HepG2 (cell line): ENCODE measurements at regions not wholly inside any gene's neighbourhood (a gene's known extent, or its start where the extent isn't known, plus 50 kb on each side); places are given as distances from the start of the nearest gene placed in this dataset.

Source experiments
- CCDC6 ChIP-seq: sonication (generic); formaldehyde crosslinking; IDR thresholded peaks from 2 replicates; pipeline ENCODE4 v1.8.1; 2022; ENCODE audit warnings: mild to moderate bottlenecking, missing genetic modification reagents, moderate library complexity
- HNRNPK ChIP-seq: fragments of 200-400 bp; formaldehyde crosslinking; IDR thresholded peaks from 2 replicates; pipeline ENCODE4 v1.6.1; 2018; ENCODE audit warnings: low read length, low read depth, moderate library complexity, mild to moderate bottlenecking; ENCODE audit not compliant: poor library complexity, severe bottlenecking
- SAFB2 ChIP-seq: sonication (generic); formaldehyde crosslinking; IDR thresholded peaks from 2 replicates; pipeline ENCODE4 v1.5.1; 2020; ENCODE audit warnings: missing genetic modification reagents, low read depth, mild to moderate bottlenecking, borderline replicate concordance
- ZNF589 ChIP-seq: sonication (generic); formaldehyde crosslinking; conservative IDR thresholded peaks from 2 replicates; pipeline ENCODE4 v1.8.0; 2022; ENCODE audit warnings: mild to moderate bottlenecking, moderate library complexity, missing genetic modification reagents
- TF ChIP-seq, protein P1 (sequence below): sonication (generic); formaldehyde crosslinking; IDR thresholded peaks from 2 replicates; pipeline ENCODE4 v1.5.1; 2020; ENCODE audit warnings: missing genetic modification reagents, mild to moderate bottlenecking, borderline replicate concordance
- TF ChIP-seq, protein P2 (sequence below): sonication (generic); formaldehyde crosslinking; IDR thresholded peaks from 2 replicates; pipeline ENCODE4 v1.4.0; 2020; ENCODE audit warnings: mild to moderate bottlenecking, missing genetic modification reagents, borderline replicate concordance

DNA sequence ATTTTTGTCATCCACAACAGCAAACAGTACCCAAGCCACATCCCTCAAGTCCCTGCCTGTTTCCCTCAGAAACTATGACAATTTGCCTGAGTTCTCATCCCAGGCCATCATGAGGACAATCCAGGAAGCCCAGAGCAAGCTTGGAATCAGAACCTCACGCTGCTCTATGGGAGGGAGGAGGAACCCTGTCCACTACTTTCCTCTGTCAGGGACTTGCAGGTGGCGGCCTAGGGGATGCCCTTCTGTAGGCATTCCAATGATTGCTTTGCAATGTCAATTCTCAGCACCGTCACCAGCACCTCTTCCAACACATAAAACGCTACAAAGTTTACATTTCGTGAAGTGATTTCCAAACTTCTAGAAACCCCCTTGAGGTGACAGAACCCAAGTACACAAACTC is 170.4 kb upstream of the FSTL4 start (continued):
- TF ChIP-seq, protein P1, sequence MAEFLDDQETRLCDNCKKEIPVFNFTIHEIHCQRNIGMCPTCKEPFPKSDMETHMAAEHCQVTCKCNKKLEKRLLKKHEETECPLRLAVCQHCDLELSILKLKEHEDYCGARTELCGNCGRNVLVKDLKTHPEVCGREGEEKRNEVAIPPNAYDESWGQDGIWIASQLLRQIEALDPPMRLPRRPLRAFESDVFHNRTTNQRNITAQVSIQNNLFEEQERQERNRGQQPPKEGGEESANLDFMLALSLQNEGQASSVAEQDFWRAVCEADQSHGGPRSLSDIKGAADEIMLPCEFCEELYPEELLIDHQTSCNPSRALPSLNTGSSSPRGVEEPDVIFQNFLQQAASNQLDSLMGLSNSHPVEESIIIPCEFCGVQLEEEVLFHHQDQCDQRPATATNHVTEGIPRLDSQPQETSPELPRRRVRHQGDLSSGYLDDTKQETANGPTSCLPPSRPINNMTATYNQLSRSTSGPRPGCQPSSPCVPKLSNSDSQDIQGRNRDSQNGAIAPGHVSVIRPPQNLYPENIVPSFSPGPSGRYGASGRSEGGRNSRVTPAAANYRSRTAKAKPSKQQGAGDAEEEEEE (CRISPR knock-in tag): no peak
- TF ChIP-seq, protein P2, sequence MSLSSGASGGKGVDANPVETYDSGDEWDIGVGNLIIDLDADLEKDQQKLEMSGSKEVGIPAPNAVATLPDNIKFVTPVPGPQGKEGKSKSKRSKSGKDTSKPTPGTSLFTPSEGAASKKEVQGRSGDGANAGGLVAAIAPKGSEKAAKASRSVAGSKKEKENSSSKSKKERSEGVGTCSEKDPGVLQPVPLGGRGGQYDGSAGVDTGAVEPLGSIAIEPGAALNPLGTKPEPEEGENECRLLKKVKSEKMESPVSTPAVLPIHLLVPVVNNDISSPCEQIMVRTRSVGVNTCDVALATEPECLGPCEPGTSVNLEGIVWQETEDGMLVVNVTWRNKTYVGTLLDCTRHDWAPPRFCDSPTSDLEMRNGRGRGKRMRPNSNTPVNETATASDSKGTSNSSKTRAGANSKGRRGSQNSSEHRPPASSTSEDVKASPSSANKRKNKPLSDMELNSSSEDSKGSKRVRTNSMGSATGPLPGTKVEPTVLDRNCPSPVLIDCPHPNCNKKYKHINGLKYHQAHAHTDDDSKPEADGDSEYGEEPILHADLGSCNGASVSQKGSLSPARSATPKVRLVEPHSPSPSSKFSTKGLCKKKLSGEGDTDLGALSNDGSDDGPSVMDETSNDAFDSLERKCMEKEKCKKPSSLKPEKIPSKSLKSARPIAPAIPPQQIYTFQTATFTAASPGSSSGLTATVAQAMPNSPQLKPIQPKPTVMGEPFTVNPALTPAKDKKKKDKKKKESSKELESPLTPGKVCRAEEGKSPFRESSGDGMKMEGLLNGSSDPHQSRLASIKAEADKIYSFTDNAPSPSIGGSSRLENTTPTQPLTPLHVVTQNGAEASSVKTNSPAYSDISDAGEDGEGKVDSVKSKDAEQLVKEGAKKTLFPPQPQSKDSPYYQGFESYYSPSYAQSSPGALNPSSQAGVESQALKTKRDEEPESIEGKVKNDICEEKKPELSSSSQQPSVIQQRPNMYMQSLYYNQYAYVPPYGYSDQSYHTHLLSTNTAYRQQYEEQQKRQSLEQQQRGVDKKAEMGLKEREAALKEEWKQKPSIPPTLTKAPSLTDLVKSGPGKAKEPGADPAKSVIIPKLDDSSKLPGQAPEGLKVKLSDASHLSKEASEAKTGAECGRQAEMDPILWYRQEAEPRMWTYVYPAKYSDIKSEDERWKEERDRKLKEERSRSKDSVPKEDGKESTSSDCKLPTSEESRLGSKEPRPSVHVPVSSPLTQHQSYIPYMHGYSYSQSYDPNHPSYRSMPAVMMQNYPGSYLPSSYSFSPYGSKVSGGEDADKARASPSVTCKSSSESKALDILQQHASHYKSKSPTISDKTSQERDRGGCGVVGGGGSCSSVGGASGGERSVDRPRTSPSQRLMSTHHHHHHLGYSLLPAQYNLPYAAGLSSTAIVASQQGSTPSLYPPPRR: no peak
- TF ChIP-seq HNRNPK (no peak), SAFB2 (no peak), ZNF589 (no peak), CCDC6 (CRISPR knock-in tag) (no peak)
